HCT116 (cell line): ENCODE measurements at regions not wholly inside any gene's neighbourhood (a gene's known extent, or its start where the extent isn't known, plus 50 kb on each side); places are given as distances from the start of the nearest gene placed in this dataset.

Source experiments
- ATAC-seq: fragments of 200-7000 bp; cut with Tn5 transposase; 2 replicates; pipeline ENCODE4 v1.9.1; 2020; ENCODE audit warnings: mild to moderate bottlenecking, moderate library complexity
- BruUV-seq: library from RNA; stranded (reverse); fragments of 400-500 nt; replicated peaks from 2 replicates; lab custom pipeline; 2021; lab: Mats Ljungman, UMichigan
- CTCF ChIA-PET: fragments of 300-600 bp; sonication (Branson Sonifier 250); formaldehyde crosslinking; loops from one replicate; lab custom pipeline; 2021; ENCODE audit warnings: antibody characterized with exemption; lab: Charles Lee
- POLR2A ChIA-PET: fragments of 300-600, 350-600 bp; sonication (Branson Sonifier 250); formaldehyde crosslinking; loops from one replicate; lab custom pipeline; 2021; ENCODE audit warnings: antibody characterized with exemption; lab: Charles Lee
- RAD21 ChIA-PET, 2 experiments: fragments of 300-600 bp; sonication (Branson Sonifier 250); formaldehyde crosslinking; loops; one replicate each; lab custom pipeline; 2023; ENCODE audit warnings: low total read pairs in 2 of 2; ENCODE audit not compliant: uncharacterized antibody in 2 of 2, unreplicated experiment in 2 of 2, low non-redundant PET in 1 of 2; lab: Charles Lee
- DNase-seq: peaks from one replicate; pipeline ENCODE4 v3.0.0-alpha.2; 2010; ENCODE audit warnings: low read depth, low spot score
- H2AFZ ChIP-seq: fragments of 200-600 bp; shearing (Covaris generic), sonication (generic); 2 replicates; pipeline ENCODE4 v1.6.1; 2017; ENCODE audit warnings: low read depth, mixed run types, mixed read lengths, antibody characterized with exemption, low read length; ENCODE audit not compliant: poor library complexity, severe bottlenecking
- H3K27ac ChIP-seq: 2 replicates; pipeline ENCODE4 v1.5.1; 2012; ENCODE audit warnings: low read depth, low read length
- H3K27me3 ChIP-seq: fragments of 200-600 bp; sonication (generic); 2 replicates; pipeline ENCODE4 v1.6.1; 2016; ENCODE audit warnings: mixed run types, low read length, mixed read lengths; ENCODE audit not compliant: insufficient read depth
- H3K36me3 ChIP-seq, 2 experiments: fragments of 200-500 bp in 1 of 2; fragments of 200-600 bp in 1 of 2; sonication (Bioruptor generic) in 1 of 2; sonication (generic) in 1 of 2; 2 replicates each; pipeline versions ENCODE4 v1.5.1 to v1.6.1; 2014 to 2016; ENCODE audit warnings: low read length in 2 of 2, inconsistent platforms in 1 of 2, mixed read lengths in 1 of 2, mixed run types in 1 of 2; ENCODE audit not compliant: insufficient read depth in 2 of 2, control insufficient read depth in 1 of 2
- H3K4me1 ChIP-seq, 2 experiments: fragments of 200-600 bp in 1 of 2; sonication (generic) in 1 of 2; 2 replicates each; pipeline versions ENCODE4 v1.5.1 to v1.6.1; 2012 to 2017; ENCODE audit warnings: low read length in 2 of 2, inconsistent platforms in 1 of 2, mild to moderate bottlenecking in 1 of 2, mixed read lengths in 1 of 2, mixed run types in 1 of 2, moderate library complexity in 1 of 2; ENCODE audit not compliant: insufficient read depth in 2 of 2, control insufficient read depth in 1 of 2
- H3K4me2 ChIP-seq: fragments of 200-600 bp; sonication (generic); 2 replicates; pipeline ENCODE4 v1.6.1; 2017; ENCODE audit warnings: mixed run types, low read length, mixed read lengths
- H3K4me3 ChIP-seq, 2 experiments: fragments of 200-600 bp in 1 of 2; sonication (generic) in 1 of 2; replicated peaks in 1 of 2; 2 replicates each; pipeline ENCODE4 v1.5.1; 2011 to 2016; ENCODE audit warnings: low read length in 2 of 2, control low read depth in 1 of 2, low read depth in 1 of 2, mild to moderate bottlenecking in 1 of 2, mixed read lengths in 1 of 2, mixed run types in 1 of 2
- H3K79me2 ChIP-seq: fragments of 200-600 bp; sonication (generic); 2 replicates; pipeline ENCODE4 v1.6.1; 2017; ENCODE audit warnings: mild to moderate bottlenecking, mixed run types, low read length, moderate library complexity, mixed read lengths; ENCODE audit not compliant: insufficient read depth
- H3K9ac ChIP-seq: fragments of 200-600 bp; sonication (generic); 2 replicates; pipeline ENCODE4 v1.6.1; 2016; ENCODE audit warnings: low read length, mixed read lengths
- H3K9me2 ChIP-seq: fragments of 200-600 bp; sonication (generic), shearing (Covaris generic); 2 replicates; pipeline ENCODE4 v1.6.1; 2017; ENCODE audit warnings: mixed run types, mild to moderate bottlenecking, moderate library complexity; ENCODE audit not compliant: insufficient read depth
- H3K9me3 ChIP-seq, 2 experiments: fragments of 200-500 bp in 1 of 2; fragments of 200-600 bp in 1 of 2; sonication (Bioruptor generic) in 1 of 2; sonication (generic) in 1 of 2; 2 replicates each; pipeline ENCODE4 v1.6.1; 2014 to 2017; ENCODE audit warnings: low read length in 2 of 2, mixed read lengths in 2 of 2, inconsistent platforms in 1 of 2, low read depth in 1 of 2, mild to moderate bottlenecking in 1 of 2, mixed run types in 1 of 2, moderate library complexity in 1 of 2; ENCODE audit not compliant: control insufficient read depth in 1 of 2, insufficient read depth in 1 of 2
- H4K20me1 ChIP-seq: fragments of 200-600 bp; sonication (generic), shearing (Covaris generic); 2 replicates; pipeline ENCODE4 v1.6.1; 2017; ENCODE audit warnings: mixed run types, mild to moderate bottlenecking, moderate library complexity; ENCODE audit not compliant: insufficient read depth
- CBX3 ChIP-seq: IDR thresholded peaks from 2 replicates; pipeline ENCODE4 v1.6.1; 2012; ENCODE audit warnings: low read depth
- CEBPB ChIP-seq: IDR thresholded peaks from 2 replicates; pipeline ENCODE4 v1.6.1; 2012; ENCODE audit warnings: low read depth
- CTCF ChIP-seq, 3 experiments: fragments of 200-600 bp in 1 of 3; sonication (generic) in 1 of 3; IDR thresholded peaks in 2 of 3; conservative IDR thresholded peaks in 1 of 3; 2 replicates each; pipeline ENCODE4 v1.5.1; 2012 to 2017; ENCODE audit warnings: low read depth in 2 of 3, low read length in 2 of 3, antibody characterized with exemption in 1 of 3, borderline replicate concordance in 1 of 3, control low read depth in 1 of 3, mild to moderate bottlenecking in 1 of 3, mixed read lengths in 1 of 3, mixed run types in 1 of 3, moderate library complexity in 1 of 3; ENCODE audit not compliant: insufficient read depth in 1 of 3
- EZH2 ChIP-seq: fragments of 200-600 bp; sonication (generic); IDR thresholded peaks from 2 replicates; pipeline ENCODE4 v1.6.1; 2017; ENCODE audit warnings: antibody characterized with exemption, mixed run types
- EZH2phosphoT487 ChIP-seq: fragments of 200-600 bp; IDR thresholded peaks from 2 replicates; pipeline ENCODE4 v1.6.1; 2018; ENCODE audit warnings: antibody characterized with exemption, borderline replicate concordance
- FOSL1 ChIP-seq: IDR thresholded peaks from 2 replicates; pipeline ENCODE4 v1.6.1; 2012; ENCODE audit warnings: low read depth
- MAX ChIP-seq: IDR thresholded peaks from 2 replicates; pipeline ENCODE4 v1.6.1; 2012
- POLR2AphosphoS5 ChIP-seq: IDR thresholded peaks from 2 replicates; pipeline ENCODE4 v1.6.1; 2011; ENCODE audit warnings: mild to moderate bottlenecking, low read depth, low read length, moderate library complexity
- RAD21 ChIP-seq: IDR thresholded peaks from 2 replicates; pipeline ENCODE4 v1.6.1; 2012; ENCODE audit warnings: low read depth, mild to moderate bottlenecking
- SIN3A ChIP-seq: IDR thresholded peaks from 2 replicates; pipeline ENCODE4 v1.6.1; 2012; ENCODE audit warnings: low read depth
- SP1 ChIP-seq: IDR thresholded peaks from 2 replicates; pipeline ENCODE4 v1.6.1; 2012; ENCODE audit warnings: low read depth
- SRF ChIP-seq: IDR thresholded peaks from 2 replicates; pipeline ENCODE4 v1.6.1; 2012; ENCODE audit warnings: low read depth
- TCF7L2 ChIP-seq: IDR thresholded peaks from 2 replicates; pipeline ENCODE4 v1.7.0; 2011; ENCODE audit warnings: borderline replicate concordance, inconsistent platforms; ENCODE audit not compliant: insufficient read depth, insufficient read length; ENCODE audit errors: extremely low read depth
- ZBTB33 ChIP-seq: IDR thresholded peaks from 2 replicates; pipeline ENCODE4 v1.6.1; 2011; ENCODE audit warnings: mild to moderate bottlenecking, low read length, moderate library complexity; ENCODE audit not compliant: insufficient replicate concordance; ENCODE audit errors: extremely low read depth
- ZFX ChIP-seq: fragments of 450-650 bp; IDR thresholded peaks from 2 replicates; pipeline ENCODE4 v1.6.1; 2017
- ZNF274 ChIP-seq: fragments of 200-500 bp; sonication (Bioruptor generic); IDR thresholded peaks from 2 replicates; pipeline ENCODE4 v1.6.1; 2014; ENCODE audit warnings: mild to moderate bottlenecking, low read depth, low read length, inconsistent platforms
- intact Hi-C: fragments of 100-400 bp; cut with micrococcal nuclease; formaldehyde crosslinking; loops from 2 replicates; pipeline ENCODE4 v1.10.0; 2022

GRCh38 chr6:21713481-21713880 is 119.9 kb downstream of the SOX4 start:
- no peaks in the 10 kb centered on the region for H3K79me2 ChIP-seq
- POLR2A ChIA-PET, result no interaction called here
- no TSS peak for BruUV-seq
- H3K9me2 ChIP-seq, result no peaks in the 10 kb centered on the region
- H4K20me1 ChIP-seq, result no peaks in the 10 kb centered on the region
- no peak overlapping the region for H3K9ac ChIP-seq
- no peak overlapping the region for H2AFZ ChIP-seq
- no peak overlapping the region for H3K27ac ChIP-seq
- no peak overlapping the region for H3K4me2 ChIP-seq
- intact Hi-C loops, result no loop called here
- DNase-seq (no peak), ATAC-seq (no peak)
- no peak overlapping the region for H3K4me3 ChIP-seq
- CTCF ChIA-PET, result no interaction called here
- RAD21 ChIA-PET, result no interaction called here
- H3K4me1 ChIP-seq, result no peaks in the 10 kb centered on the region
- no peaks in the 10 kb centered on the region for H3K9me3 ChIP-seq
- TF ChIP-seq CBX3, result no peak
- TF ChIP-seq SIN3A, result no peak
- no peak for TF ChIP-seq MAX
- no peak for TF ChIP-seq CEBPB
- TF ChIP-seq POLR2AphosphoS5, result no peak
- TF ChIP-seq ZBTB33, result no peak
- no peak for TF ChIP-seq ZFX
- no peak for TF ChIP-seq FOSL1
- TF ChIP-seq SP1, result no peak
- no peak for TF ChIP-seq SRF
- TF ChIP-seq EZH2, result no peak
- TF ChIP-seq TCF7L2, result no peak
- TF ChIP-seq CTCF (IDR thresholded peaks at IDR 0.05 in 2 of 3, conservative IDR thresholded peaks at IDR 0.05 in 1 of 3; ENCODE audit: borderline replicate concordance in 1 of 3, insufficient read depth in 1 of 3, low read depth in 2 of 3, low read length in 2 of 3), result no peak
- no peak for TF ChIP-seq EZH2phosphoT487
- no peak for TF ChIP-seq ZNF274
- TF ChIP-seq RAD21, result no peak
- no peaks in the 10 kb centered on the region for H3K36me3 ChIP-seq
- no peaks in the 10 kb centered on the region for H3K27me3 ChIP-seq
